ENCODE measurements at regions not wholly inside any gene's neighbourhood (a gene's known extent, or its start where the extent isn't known, plus 50 kb on each side); places are given as distances from the start of the nearest gene placed in this dataset.
"Not testable (repeated sequence)": the region's sequence is repeated elsewhere in the genome, so short reads cannot be mapped to it uniquely, and the experiment has no call there.

GRCh38 chr5:125923958-125924357, 499.3 kb upstream of the GRAMD2B start:
- not testable (repeated sequence) for TF ChIP-seq CTCF (IDR thresholded peaks at IDR 0.05; ENCODE audit: low read depth, low read length, missing input control); YY1 (IDR thresholded peaks at IDR 0.05); FOXA1 (IDR thresholded peaks at IDR 0.05); TAF1 (conservative IDR thresholded peaks at IDR 0.05); SP1 (IDR thresholded peaks at IDR 0.05); GABPA (IDR thresholded peaks at IDR 0.05 in 1 of 2, conservative IDR thresholded peaks at IDR 0.05 in 1 of 2); REST (IDR thresholded peaks at IDR 0.05); MAX (IDR thresholded peaks at IDR 0.05); RAD21 (IDR thresholded peaks at IDR 0.05)

Data from liver (tissue), 3 donors.